Adrenal gland (tissue), 5 donors: ENCODE measurements at regions not wholly inside any gene's neighbourhood (a gene's known extent, or its start where the extent isn't known, plus 50 kb on each side); places are given as distances from the start of the nearest gene placed in this dataset.

Source experiments
- CTCF ChIP-seq, 6 experiments: fragments of 450-650 bp in 4 of 6; fragments of 200-600 bp in 2 of 6; sonication (generic) in 1 of 6; IDR thresholded peaks; 1 replicate in 5 of 6; 2 replicates in 1 of 6; pipeline versions ENCODE4 v1.5.1 to v1.8.0; 2016 to 2021; ENCODE audit warnings: antibody characterized with exemption in 6 of 6, mild to moderate bottlenecking in 2 of 6, moderate library complexity in 1 of 6
- POLR2A ChIP-seq, 2 donors: fragments of 450-650 bp; IDR thresholded peaks; one replicate each; pipeline ENCODE4 v1.6.1; 2017; ENCODE audit warnings: antibody characterized with exemption in 2 of 2, mild to moderate bottlenecking in 2 of 2, moderate library complexity in 1 of 2
- donor health status: DM: no; HTN: no; CAD: no.

GRCh38 chr1:218917656-218918055 lies 256.0 kb upstream of the LYPLAL1 start:
- TF ChIP-seq CTCF (IDR thresholded peaks at IDR 0.05) (no peak), POLR2A (IDR thresholded peaks at IDR 0.05) (no peak)
